ENCODE measurements at regions not wholly inside any gene's neighbourhood (a gene's known extent, or its start where the extent isn't known, plus 50 kb on each side); places are given as distances from the start of the nearest gene placed in this dataset.
"Not testable (repeated sequence)": the region's sequence is repeated elsewhere in the genome, so short reads cannot be mapped to it uniquely, and the experiment has no call there.

DNA sequence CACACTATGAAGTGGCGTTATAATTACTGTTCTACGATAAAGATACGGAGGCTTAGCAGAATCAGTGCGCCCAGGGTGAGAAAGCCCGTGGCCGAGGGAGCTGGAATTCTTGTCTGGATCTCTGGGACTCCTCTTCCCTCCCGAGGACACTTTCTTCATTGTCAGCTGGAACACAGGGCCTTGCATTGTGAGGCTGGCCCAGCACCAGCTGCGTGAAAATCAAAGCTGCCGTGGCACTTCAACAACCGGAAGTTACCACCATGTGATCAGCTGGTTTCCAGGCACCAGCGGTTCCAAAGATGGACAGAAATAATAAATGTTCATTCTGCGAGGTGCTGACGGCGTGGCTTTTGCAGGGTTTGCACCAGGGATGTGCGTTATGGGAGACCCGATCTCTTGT lies 234.0 kb upstream of the PITRM1 start:
- no peak for DNase-seq

- DNase-seq = no peak
Measured at GRCh38 chr10:3404381-3404780, 231.8 kb upstream of the PITRM1 start.

DNA sequence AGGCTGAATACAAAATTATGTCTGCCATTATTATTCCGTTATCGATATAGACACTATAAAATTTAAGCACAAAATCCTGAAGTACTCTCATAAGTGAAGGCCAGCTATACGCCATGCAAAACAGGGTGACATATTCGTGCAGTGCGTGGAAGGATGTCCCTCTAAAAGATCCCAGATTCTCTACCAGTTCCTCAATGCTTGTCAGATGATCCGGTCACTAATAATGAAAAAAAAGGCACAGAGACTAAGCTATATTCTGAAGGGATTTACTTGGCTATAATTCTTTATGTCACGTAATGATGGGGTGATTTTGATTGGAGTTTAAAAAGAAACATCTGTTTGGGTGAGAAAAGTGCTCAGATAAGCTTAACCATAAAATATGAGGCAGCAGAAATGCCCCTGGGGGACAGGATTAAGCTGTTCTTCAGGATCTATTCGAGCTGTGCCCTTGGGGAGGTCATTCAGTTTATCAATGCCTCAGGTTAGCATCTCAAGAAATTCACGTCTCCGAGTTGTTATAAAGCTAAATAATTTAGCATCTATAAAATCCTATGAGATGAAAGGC lies 229.7 kb upstream of the PITRM1 start:
- DNase-seq = no peak

DNA sequence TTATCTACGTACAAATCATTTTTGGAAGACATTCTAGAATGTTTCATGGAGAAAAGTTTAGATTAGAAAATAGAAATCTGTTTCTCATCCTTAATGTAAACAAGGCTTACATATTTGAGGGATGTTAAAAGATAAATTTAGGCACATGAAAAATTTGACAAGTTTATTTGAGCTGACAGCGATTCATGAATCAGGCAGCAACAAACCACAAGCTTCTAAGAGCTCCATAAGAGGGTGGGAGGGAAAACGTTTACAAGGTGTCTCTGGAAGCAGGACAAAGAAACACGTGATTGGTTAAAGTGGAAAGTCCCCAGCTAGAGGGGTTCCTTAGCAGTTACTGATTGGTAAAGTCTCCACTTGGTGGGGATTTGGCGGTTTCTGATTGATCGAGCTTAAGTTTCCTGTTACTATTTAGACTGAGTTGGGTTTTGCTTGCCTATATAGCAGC lies 228.9 kb upstream of the PITRM1 start:
- DNase-seq = peak; percentile 89

- DNase-seq = peak; percentile 27
Measured at GRCh38 chr10:3400348-3400747, 227.8 kb upstream of the PITRM1 start.

DNA sequence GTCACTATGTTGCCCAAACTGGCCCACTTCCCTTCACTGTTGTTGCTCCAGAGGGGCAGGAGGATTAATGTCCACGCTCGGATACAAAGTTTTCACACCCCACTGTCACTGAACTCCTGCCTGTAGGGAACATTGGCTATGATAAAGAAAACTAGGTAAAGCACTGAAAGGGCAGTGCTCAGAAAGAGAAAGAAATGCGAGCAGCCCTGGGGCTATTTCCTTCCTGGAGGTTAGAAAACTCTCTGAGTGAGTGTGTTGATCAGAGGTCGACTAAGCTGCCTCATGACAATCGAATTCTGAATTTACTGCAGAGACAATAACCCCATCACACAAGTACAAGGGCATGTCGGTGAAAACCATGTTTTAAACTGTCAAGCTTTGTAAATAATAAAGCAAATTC lies 227.2 kb upstream of the PITRM1 start:
- DNase-seq = no peak

DNA sequence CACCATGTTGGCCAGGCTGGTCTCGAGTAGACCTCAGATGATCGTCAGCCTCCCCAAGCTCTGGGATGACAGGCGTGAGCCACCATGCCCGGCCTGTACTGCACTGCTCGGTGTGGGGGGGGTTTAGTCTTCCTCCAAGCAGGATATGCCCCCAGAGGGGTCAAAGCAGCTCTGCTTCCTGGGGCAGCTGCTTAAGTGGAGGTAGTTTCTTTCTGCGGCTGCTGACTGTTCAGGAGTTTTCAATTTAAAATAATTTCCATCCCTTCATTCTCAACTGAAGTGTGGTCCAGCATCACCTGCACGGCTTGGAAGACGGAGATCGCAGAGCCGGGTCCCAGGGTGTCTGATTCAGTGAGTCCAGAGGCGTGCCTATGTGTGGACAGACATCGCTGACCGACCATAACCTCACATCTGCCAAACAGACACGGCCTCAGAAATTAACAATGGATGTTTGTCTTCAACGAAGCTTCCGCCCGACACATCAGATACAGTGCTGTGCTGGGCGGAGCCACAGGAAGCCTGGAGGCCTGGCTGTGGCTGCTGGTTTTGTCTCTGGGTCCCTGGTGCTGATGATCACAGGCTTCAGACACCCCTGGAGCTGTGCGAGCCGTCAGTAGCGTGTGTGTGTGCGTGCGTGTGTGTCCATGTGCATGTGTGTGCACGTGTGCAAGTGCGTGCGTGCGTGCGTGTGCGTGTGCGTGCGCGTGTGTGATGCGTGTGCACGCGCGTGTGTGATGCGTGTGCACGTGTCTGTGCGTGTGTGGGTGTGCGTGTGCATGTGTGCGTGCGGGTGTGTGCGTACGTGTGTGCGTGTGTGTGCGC lies 226.5 kb upstream of the PITRM1 start:
- DNase-seq = peak; percentile 24

DNA sequence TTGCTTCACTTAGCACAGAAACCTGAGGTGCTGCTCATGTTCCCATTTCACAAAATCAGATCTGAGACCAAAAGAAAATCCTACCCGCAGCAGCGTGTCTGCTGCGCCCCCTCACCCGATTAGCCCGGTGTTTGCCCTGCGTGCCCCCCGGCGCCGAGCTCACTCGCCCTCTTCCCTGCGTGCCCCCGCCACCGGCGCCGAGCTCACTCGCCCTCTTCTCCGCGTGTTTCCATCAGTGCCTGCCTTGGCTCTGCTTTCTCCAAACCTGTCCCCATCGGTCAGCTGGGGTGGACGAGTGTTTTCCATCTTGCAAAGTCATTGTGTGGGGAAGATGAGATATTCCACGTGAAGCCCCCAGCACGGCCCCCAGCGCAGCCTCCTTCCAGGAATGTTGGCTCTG lies 225.3 kb upstream of the PITRM1 start:
- no peak for DNase-seq

DNA sequence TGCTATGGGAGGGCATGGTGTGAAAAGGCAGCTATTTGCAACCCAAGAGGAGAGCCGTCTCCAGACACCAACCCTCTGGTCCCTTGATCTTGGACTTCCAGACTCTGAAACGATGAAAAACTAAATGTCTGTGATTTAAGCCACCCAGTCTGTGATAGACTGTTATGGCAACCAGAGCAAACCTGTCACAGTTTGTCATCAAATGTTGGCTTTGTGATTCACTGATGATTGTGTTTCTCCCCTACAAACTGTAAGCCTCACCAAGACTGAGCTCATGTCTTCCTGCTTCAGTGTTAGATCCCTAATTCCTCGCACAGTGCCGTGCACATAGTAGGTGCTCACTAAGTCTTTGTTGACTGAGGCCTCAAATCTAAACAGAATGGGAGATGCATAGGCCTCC lies 224.6 kb upstream of the PITRM1 start:
- peak; percentile 11 for DNase-seq

DNA sequence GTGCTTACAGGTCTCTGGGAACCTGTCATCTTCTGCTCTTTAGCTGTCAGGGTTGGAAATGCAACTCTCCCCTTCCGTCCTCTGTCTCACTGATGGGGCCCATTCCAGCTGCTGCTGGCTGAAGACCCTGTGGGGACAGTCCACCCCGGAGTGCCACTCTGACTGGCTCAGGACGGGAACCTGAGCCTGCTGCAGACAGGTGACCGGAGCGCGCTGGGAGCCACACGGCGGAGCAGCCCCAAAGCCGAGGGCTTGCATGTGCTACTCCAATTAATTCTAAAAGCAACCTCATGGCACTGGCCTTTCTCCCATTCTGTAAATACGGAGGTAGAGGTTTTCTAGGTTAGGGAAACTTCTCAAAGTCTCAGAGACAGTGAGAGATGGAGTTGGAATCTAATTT lies 223.5 kb upstream of the PITRM1 start:
- no peak for DNase-seq

DNA sequence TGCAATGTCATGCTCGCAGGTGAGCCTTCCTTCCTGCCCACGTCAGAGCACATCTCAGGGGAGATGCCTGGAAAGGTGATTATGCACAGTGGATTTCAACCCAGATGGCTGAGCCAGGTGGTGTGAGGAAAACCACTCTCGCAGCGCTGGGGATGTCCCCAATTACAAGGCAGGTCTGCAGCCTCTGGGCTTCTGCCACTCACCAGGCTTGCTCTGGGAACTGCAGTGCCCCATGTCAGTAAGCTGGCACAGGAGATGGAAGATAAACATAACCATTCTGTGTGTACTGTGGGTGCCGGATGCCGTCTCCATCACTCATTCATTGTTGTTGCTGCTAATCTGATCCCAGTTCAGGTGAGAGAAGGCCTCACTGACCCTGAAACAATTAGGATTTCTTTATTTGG lies 222.9 kb upstream of the PITRM1 start:
- no peak for DNase-seq

DNA sequence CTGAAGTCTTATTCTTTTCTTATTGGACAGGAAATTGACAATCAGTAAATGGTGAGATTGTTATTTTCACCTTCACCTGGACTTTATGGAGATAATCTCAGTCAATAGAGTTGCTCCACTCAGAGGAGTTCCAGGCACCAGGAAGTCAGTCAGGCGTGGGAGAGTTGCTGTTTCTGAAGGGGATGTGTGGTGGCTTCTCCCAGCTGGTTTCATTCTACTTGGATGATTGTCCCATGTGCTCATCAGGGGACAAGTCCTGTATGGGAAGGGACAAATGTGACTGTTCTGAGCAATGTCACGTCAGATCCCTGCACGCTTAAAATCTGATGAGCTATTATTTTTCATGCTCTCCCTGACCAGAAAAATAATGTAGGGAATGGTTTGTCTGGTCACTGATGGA lies 222.5 kb upstream of the PITRM1 start:
- DNase-seq = no peak

- peak; percentile 9 for DNase-seq
Measured at GRCh38 chr10:3393958-3394357, 221.4 kb upstream of the PITRM1 start.

DNA sequence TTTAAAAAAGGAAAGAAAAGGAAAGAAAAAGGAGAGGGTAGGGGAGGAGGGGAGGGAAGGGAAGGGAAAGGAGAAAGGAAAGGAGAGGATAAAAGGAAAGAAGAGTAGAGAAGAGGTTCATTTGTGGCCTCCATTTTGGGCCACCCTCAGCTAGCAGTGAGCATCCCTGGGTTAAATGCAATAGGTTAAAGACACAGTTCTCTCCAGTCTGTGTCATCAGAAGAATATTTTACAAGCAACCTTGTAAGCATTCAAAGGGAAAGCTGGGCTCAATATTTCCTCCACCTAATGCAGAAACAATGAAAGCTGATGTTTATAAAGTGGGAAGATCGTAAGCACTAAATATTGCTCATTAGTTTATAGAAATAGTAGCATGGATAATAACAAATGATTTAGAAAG lies 219.1 kb upstream of the PITRM1 start:
- no peak for DNase-seq

GRCh38 chr10:3389130-3389529 lies 216.5 kb upstream of the PITRM1 start:
- no peak for DNase-seq

- no peak for DNase-seq
Measured at GRCh38 chr10:3385487-3385886, 212.9 kb upstream of the PITRM1 start.

DNA sequence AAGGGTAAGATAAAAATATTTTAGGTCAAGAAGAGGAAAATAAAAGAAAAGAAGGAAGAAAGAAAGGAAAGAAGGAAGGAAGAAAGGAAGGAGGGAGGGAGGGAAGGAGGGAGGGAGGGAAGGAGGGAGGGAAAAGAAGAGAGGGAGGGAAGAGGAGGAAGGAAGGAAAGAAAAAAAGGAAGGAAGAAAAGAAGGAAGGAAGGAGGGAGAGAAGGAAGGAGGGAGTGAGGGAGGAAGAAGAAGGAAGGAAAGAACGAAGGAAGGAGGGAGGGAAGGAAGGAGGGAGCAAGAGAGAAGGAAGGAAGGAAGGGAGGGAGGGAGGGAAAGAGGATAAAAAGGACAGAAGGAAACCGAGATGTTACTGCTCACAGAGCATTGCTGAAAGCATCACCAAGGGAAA lies 209.5 kb upstream of the PITRM1 start:
- DNase-seq = no peak

GRCh38 chr10:3380406-3381050 lies 207.9 kb upstream of the PITRM1 start:
- no peak for DNase-seq

DNA sequence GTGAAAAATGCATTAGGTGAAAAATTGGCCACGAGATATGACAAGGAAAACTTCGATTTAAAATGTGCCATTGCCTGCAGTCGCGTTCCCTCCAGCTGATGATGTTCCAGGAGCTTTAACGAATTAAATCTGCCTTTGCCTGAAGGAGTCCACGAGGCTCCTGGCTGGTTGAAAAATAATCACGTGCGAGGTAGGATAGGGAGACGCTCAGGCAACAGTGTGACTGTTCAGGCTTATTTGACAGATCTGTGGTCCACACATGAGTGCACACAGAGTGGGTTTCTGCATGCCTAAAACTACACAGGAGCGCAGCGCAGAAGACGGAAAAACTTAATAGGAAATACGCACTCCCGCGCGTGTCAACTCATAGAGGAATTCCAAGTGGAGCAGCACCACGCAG lies 204.0 kb upstream of the PITRM1 start:
- DNase-seq = no peak

- DNase-seq = no peak
Measured at GRCh38 chr10:3375505-3375904, 202.9 kb upstream of the PITRM1 start.

- DNase-seq = no peak
Measured at GRCh38 chr10:3374914-3375313, 202.3 kb upstream of the PITRM1 start.

DNA sequence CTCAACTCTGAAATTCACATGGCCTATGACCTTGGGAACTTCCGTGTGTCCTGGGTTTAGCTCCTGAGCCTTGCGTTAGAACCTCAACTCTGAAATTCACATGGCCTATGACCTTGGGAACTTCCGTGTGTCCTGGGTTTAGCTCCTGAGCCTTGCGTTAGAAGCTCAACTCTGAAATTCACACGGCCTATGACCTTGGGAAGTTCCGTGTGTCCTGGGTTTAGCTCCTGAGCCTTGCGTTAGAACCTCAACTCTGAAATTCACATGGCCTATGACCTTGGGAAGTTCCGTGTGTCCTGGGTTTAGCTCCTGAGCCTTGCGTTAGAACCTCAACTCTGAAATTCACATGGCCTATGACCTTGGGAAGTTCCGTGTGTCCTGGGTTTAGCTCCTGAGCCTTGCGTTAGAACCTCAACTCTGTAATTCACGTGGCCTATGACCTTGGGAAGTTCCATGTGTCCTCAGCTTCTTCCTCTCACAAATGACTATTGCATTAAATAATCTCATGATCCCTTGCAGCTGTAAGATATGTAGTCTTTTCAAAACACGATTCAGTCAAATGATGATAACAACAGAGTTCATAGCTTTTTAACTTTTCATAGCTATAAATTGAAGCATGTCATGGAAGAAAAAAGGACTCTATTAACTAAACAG lies 200.9 kb upstream of the PITRM1 start:
- not testable (repeated sequence) for DNase-seq

- DNase-seq = peak; percentile 77
Measured at GRCh38 chr10:3372281-3372680, 199.7 kb upstream of the PITRM1 start.
